HG02763 (cell line): ENCODE measurements at regions not wholly inside any gene's neighbourhood (a gene's known extent, or its start where the extent isn't known, plus 50 kb on each side); places are given as distances from the start of the nearest gene placed in this dataset.

ENCODE experiments used
- ATAC-seq: cut with Tn5 transposase; IDR thresholded peaks from one replicate; pipeline ENCODE4 v1.9.1; 2021; ENCODE audit warnings: mild to moderate bottlenecking, moderate library complexity; ENCODE audit not compliant: unreplicated experiment

DNA sequence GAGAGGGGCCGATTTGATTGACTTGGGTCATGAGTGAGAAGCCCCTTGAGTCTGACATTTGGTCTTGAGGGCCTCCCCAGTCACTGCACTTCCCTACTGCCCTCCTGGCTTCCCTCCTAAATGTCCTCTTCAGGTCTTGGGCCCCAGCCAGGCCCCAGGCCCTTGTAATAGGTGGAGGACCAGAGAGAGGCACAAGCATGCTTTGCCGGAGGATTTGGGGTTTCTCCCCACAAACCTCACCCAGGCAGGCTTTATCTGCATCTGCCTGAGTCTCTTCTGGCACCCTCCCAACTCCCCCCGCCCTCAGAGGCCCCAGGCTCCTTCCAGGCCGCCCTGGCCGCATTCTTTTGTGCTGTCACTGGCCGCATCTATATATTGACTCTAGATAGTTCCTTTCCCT is 270.7 kb downstream of the HAUS1 start:
- ATAC-seq = no peak

DNA sequence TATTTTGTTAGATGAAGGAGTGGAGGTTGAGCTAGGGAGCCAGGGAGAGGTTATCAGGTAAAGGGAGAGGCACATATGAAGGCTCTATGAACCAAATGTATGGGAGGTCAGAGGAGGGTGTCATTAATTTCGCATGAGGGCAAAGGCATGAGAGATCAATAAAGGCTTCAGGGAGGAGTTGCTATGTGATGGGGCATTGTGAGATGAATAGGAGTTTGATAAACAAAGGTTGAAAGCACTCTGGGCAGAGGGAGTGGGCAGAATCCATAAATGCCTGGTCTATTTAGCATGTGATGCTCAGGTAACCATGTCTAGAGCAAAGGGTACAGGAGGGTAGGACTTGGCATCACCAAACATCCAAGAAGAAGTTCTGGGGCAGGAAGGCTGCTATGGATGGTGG is 273.4 kb downstream of the HAUS1 start:
- no peak for ATAC-seq

DNA sequence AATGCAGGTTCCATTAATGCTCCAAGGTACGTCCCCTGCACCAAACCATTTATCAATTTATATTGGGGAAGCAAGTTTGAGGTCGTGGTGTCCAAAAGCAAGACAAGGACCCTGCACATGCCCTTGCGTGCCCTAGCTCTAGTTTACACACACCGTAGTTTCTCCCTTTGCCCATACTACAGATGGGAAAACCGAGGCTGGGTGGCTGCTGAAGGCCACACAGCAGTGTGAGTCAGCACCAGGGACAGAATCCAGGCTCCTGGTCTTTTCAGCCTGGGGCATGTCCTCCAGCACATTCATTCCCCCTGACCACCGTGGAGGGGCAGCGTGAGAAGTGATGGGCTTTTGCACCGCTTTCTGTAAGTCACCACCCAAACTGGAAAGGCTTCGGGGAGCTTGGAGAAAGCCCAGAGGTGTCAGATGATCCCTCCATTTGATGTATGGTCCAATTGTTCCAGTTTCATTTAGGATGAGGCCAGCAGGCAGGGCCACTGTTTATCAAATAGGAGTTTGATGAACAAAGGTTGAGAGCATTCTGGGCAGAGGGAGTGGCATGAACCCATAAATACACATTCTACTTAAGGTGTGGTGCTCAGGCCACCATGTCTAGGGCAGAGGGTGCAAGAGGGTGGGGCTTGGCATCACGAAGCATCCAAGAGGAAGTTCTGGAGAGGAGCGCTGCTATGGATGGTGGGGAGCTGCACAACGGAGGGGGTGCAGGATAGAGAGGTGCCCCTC is 274.1 kb downstream of the HAUS1 start:
- ATAC-seq = no peak

DNA sequence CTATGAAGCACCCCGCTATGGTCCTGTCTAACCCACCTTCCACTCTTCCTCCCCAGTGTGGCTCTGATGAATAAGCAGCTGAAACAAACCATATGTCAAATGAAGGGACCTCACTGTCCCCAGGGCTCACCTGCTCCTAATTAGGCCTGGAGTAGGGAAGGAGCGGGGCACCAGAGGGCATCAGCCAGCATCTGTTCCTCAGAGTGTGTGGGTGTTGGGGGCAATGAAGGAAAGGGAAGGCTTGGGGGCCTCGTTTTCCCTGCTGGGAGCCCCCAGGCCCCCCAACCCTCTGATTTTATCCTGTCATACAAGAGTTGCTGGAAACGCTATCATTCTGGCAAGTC is 274.7 kb downstream of the HAUS1 start:
- no peak for ATAC-seq

DNA sequence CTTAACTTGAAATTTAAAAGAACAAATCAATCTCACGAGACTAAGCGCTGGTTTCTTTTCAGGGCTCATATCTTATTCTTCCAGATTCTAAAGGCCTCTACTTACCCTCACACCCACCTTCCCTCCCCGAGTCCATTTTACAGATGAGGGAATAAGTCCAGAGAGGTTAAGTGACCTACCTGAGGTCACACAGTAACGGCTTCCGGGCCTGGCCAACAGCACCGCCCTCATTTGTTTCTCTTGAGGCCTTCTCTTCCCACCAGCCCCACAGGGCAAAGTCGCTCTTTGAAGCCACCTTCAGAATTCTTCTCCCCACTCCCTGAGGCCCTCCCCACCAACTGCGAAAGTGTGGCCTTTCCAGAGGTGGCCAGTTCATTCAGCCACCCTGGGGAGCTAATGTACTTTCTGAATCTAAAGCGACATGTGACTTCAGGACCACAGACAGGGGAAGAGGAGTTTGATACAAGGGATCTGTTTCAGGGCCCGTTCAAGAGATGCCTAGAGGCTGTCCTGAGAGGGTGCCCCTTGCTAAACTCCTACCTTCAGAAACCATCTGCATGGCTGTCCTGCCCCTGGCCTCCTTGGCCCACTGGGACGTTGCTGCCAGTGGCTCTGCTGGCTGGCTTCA is 275.3 kb downstream of the HAUS1 start:
- ATAC-seq = no peak

DNA sequence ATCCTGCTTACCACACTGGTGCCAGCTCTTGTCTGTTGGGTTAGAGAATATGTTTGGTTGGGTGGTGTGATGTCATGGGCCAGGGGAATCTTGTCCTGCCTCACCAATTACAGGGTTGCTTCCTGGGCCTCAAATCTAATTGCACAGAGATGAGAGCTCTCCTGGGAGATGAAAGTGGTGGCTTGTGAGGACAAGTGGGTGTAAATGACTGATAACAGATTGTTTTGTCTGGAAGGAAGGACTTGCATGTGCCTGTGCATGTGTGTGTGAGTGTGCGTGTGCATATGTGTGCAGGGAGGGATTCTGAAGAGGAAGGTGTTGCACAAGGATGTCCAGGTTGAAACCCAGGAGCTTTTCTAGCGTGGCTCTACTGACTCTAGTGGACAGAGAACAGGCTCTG is 271.9 kb downstream of the LOXHD1 start:
- no peak for ATAC-seq

DNA sequence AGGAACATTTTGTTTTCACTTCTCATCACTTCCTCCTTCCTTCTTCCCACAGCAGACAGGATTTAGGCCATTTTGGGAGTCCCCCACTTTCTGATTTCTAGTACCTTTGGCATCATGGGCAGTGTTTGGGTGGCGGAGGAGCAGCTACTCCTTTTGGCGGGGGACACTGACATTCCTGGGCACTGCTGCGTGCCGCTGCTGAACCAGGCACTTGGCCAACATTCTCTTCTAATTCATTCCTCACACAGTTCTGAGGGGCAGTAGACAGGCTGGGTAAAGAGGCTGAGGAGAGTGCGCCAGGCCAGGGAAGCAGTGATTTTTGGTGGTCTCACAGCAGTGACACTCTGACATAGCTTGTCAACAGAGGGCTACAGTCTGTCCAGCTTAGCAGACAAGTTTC is 270.2 kb downstream of the LOXHD1 start:
- ATAC-seq = no peak

DNA sequence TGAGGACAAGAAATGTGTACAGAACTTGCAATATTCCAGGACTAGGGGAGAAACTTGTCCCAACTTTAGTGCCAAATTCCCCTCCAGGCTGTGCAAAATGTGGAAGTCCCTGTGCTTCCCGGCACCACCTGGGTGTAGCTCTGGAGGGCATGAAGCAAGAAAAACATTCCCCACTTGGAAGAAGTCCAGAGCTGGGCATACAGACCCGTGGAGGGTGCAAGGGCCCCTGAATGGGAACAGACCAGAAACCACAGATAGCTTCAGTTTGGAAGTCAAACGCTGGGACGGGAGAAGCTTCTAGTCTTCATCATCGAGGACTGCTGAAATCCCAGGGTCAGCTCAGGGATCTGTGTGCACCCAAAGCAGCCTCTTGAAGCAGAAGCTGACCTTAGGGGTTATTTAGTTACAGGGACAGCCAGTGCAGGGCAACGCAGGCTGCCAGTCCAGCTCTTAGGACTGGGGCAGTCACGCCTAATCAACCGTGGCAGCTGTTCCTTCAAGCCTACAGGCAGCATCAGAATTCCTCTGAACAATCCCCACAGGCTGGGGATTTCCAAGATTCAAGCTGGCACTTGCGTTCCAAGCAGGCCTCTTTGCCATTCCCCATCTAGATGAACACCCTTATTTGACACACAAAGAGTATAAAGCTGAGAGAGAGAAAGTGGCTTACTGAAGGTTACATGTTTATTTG is 269.4 kb downstream of the LOXHD1 start:
- ATAC-seq = no peak

DNA sequence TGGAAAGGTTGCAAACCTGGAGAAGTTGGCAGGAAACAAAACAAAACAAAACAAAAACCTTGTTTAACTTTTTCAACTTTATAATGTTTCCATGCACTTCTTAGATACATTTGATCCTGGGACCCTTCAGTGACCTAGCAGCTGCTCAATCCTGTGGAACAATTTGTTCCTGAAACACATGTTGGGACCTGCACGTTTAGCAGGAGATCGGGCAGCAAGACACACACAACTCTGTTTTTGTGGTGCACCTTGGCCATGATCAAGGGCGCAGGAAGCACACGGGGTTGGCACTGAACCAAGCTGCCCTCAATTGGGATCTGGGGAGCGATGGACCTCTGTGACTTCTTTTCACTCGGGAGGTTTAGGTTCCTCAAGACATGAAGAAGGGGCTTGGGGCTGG is 268.7 kb downstream of the LOXHD1 start:
- no peak for ATAC-seq

DNA sequence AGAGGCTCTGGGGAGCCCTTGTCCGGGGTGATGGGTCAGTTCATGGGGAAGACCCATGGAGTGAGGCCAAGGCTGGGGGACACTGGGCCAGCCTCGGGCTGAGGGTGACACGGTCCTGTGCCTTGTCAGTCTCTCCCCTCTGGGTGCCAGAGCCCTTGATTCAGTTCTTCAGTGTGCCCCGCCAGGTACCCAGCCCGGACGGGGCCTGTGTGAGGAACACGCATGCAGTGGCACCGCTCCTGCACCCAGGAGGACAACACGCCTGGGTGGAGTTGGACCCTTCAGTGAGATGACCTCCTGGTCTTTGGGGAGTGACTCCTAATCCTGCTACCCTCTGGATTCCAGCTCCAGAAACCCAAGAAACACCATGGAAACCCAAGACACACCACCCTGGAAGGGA is 264.4 kb downstream of the LOXHD1 start:
- ATAC-seq = no peak

DNA sequence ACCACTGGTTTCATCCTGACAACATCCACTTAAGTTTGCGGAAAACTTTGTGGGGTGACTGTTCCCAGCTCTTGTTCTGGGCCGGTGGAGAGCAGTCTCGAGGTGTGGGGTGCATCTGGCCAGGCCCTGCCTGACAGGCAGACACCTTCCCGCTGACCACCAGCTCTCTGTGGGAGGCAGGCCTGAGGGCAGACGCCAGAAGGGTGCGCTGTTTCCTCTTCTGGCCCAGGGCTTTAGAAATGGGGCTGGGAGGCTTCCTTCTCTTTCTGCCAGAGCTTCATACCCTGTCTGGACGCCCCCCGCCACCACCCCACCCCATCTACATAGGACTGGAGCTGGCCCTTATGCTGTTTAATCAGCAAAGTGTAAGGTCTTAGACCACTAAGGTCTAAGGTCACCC is 263.8 kb downstream of the LOXHD1 start:
- no peak for ATAC-seq

DNA sequence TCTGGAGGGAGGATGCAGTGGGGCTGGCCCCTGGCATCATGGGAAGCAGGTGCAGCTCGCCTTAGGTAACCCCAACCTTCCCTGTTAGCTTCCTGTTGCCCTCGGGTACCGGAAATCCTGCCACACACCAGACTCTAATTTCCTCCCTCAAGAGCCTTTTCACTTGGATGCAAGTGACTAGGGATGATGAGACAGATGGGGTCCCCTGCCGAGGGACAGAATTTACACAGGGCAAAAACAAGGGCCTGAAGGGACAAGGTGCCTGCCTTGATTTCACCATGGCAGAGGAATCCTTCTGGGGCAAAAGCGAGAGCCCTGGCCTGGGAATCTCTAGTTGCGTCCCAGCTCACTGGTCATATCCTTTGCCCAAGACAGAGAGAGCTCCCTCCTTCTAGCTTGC is 263.1 kb downstream of the LOXHD1 start:
- ATAC-seq = no peak

DNA sequence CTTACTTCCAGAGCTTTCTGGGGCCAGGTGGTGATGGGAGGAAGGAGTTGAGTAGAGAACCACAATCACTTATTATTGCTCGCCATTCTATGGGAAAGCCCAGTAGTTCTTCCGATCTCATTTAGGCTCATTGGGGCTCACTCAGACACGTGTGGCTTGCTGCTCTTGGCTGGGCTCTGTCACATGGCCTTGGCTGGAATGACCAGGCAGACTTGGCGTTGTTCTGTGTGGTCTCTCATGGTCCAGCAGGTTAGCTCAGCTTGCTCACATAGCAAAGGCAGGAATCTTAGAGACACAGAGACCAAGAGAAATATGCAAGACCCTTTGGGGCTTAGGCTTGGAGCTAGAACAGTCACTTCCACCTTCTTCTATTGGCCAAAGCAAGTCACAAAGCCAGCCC is 261.2 kb downstream of the LOXHD1 start:
- no peak for ATAC-seq

DNA sequence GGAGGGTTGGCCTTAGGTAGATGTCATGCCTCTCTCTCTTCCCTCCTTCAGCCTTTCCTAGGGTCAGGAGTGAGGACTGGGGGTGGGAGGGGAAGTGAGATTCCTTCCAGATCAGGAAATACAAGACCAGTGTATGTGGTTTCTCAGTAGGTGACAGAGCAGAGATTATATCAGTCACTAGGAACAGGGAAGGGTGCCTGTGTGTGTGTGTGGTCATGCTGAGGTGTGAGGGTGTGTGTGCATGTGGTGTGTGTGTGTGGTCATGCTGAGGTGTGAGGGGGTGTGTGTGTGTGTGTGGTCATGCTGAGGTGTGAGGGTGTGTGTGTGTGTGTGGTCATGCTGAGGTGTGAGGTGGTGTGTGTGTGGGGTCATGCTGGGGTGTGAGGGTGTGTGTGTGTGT is 259.8 kb downstream of the LOXHD1 start:
- ATAC-seq = no peak

DNA sequence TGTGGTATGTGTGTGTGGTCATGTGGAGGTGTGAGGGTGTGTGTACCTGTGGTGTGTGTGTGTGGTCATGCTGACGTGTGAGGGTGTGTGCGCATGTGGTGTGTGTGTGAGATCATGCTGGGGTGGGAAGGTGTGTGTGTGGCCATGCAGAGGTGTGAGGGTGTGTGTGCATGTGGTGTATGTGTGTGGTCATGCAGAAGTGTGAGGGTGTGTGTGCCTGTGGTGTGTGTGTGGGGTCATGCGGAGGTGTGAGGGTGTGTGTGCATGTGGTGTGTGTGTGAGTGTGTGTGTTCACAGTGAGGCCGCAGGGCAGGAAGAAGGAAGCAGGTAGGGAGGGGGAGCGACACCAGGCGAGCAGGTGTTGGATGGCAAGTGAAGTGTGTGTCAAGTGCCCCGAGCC is 259.0 kb downstream of the LOXHD1 start:
- ATAC-seq = no peak

DNA sequence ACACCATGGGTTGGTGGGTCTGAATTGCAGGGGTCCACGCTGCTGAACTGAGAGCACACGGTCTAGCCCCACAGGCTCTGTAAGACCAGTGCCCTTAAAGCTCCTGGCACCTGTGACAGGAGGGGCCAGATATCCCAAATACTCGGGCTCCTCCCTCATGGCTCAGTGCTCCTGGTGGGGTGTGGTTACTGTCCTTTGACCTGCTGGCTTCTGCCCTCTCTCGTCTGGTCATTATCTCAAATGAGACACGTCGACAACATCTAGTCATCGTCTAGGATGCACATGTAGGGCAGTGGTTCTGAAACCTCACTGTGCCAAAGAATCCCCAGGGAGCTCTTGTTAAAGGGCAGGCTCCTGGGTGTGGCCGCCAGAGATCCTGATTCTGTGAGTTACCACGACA is 258.4 kb downstream of the LOXHD1 start:
- ATAC-seq = no peak

DNA sequence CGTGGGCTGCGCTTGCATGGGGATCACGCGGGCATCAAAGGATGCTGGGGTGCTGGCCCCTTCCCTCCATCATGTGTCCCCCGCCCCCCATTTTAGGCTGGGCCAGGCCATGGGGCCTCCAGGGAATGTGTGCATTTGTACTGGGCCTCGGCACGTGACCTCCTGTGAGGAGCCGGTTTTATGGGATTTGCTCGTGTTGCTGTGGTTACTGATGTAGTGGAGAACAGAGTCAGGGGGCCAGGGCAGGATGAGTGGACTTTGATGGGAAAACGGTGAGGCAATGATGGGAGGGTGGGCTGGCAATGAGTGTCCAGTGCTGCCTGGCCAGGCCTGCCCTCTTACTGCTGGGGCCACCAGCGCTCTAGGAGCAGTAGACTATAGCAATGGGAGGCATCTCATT is 257.7 kb downstream of the LOXHD1 start:
- no peak for ATAC-seq

DNA sequence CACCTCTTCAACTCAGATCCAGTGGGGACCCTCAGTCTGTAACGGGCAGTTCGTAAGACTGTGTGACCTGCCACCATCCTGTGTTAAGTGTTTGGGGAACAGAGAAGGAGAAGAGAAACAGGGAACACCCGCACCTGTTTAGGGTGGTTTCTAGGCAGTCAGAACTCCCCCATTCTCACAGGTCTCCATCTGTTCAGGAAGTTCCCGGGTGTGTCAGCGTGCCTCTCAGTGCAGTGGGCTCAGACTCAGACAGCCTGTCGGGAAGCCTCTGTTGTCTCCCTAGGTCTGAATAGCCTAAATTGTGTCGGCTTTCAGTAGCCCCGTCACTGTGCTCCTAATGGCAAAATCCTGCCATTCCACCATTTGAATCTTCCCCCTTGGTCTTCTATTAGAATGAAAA is 256.6 kb downstream of the LOXHD1 start:
- no peak for ATAC-seq

DNA sequence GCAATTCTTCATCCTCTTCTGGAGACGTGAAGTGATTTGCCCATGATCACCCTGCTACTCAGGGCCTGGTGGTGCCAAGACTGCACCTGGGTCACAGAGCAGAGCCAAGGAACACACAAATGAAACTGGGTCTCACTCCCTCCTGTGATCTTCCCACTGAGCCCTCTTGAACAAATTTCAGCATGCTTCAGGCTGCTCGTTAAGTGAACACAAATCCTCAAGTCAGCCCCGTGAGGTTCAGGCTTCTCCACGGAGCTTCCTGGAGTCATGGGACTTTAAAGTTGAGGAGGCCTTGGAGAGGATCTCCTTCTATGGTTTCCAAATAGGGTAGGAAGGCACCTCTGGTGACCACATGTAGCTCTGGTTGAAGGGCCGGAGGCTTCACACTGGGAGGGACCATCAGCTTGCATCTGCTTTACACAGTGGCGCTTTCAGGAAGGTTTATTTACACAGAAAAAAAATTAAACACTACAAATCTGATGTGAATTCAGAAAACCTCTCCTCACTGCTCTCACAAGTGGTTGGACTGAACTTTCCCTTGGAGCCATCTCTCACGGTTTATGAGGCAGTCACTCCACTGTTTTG is 255.4 kb downstream of the LOXHD1 start:
- ATAC-seq = no peak

DNA sequence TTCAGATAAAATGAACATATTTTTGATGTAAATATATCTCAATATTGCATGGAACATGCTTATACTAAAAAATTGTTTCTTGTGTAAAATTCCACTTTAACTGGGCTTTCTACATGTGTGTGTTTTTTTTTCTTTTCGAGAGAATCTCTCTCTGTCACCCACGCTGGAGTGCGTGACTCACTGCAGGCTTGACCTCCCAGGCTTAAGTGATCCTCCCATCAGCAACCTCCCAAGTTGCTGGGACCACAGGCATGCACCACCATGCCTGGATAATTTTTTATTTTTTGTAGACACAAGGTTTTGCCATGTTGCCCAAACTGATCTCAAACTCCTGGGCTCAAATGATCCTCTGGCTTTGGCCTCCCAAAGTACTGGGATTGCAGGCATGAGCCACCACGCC is 254.6 kb downstream of the LOXHD1 start:
- ATAC-seq = no peak

DNA sequence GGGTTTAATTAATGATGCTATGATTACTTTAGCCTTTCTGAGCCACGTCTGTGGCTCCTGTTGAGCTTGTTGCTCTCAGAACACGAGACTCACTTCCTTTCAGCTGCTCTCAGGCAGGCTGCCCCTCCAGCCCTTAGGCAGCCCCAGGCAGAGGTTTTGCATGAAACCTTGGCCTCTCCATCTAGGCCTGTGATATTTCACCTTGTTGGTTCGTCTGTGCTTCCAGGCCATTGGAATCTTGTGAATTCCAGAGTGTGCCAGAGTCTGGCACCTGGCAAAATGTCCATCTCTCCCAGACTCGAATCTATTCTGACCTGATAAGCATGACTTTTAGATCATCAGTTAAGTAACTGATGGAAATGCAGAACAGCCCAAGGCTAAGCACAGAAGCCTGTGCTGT is 254.1 kb downstream of the LOXHD1 start:
- ATAC-seq = no peak
